GM23338 (cell line): ENCODE measurements at regions not wholly inside any gene's neighbourhood (a gene's known extent, or its start where the extent isn't known, plus 50 kb on each side); places are given as distances from the start of the nearest gene placed in this dataset.

Experiments
- ATAC-seq: fragments of 200-7000 bp; cut with Tn5 transposase; 3 replicates; pipeline ENCODE4 v1.9.1; 2020
- DNase-seq: peaks from one replicate; pipeline ENCODE4 v3.0.0-alpha.2; 2015; ENCODE audit warnings: low spot score
- H2AFZ ChIP-seq: fragments of 200-600 bp; sonication (generic); 2 replicates; pipeline ENCODE4 v1.8.0; 2016; ENCODE audit warnings: antibody characterized with exemption, mild to moderate bottlenecking, moderate library complexity
- H3F3A ChIP-seq: fragments of 200-600 bp; sonication (generic); replicated peaks from 2 replicates; pipeline ENCODE4 v1.8.0; 2017; ENCODE audit warnings: antibody characterized with exemption, mixed run types, low read depth
- H3K27ac ChIP-seq: fragments of 200-600 bp; sonication (generic); 2 replicates; pipeline ENCODE4 v1.6.1; 2016; ENCODE audit warnings: low read depth
- H3K27me3 ChIP-seq: fragments of 200-600 bp; sonication (generic); 2 replicates; pipeline ENCODE4 v1.8.0; 2016; ENCODE audit warnings: mild to moderate bottlenecking, mixed run types, moderate library complexity; ENCODE audit not compliant: insufficient read depth
- H3K36me3 ChIP-seq: fragments of 200-600 bp; sonication (generic); 2 replicates; pipeline ENCODE4 v1.8.0; 2016; ENCODE audit warnings: mild to moderate bottlenecking; ENCODE audit not compliant: insufficient read depth
- H3K4me1 ChIP-seq: fragments of 200-600 bp; sonication (generic); 2 replicates; pipeline ENCODE4 v1.8.0; 2016; ENCODE audit warnings: mild to moderate bottlenecking, moderate library complexity; ENCODE audit not compliant: insufficient read depth
- H3K4me2 ChIP-seq: fragments of 200-600 bp; sonication (generic); 2 replicates; pipeline ENCODE4 v1.7.1; 2017; ENCODE audit warnings: mixed run types
- H3K4me3 ChIP-seq: fragments of 200-600 bp; sonication (generic); 2 replicates; pipeline ENCODE4 v1.6.1; 2016; ENCODE audit warnings: mixed run types
- H3K79me2 ChIP-seq: fragments of 200-600 bp; sonication (generic); replicated peaks from 2 replicates; pipeline ENCODE4 v1.8.0; 2017; ENCODE audit warnings: mild to moderate bottlenecking; ENCODE audit not compliant: insufficient read depth
- H3K9me2 ChIP-seq: fragments of 200-600 bp; sonication (generic); 2 replicates; pipeline ENCODE4 v1.8.0; 2017; ENCODE audit not compliant: insufficient read depth
- H4K20me1 ChIP-seq: fragments of 200-600 bp; sonication (generic); replicated peaks from 2 replicates; pipeline ENCODE4 v1.8.0; 2017; ENCODE audit warnings: mild to moderate bottlenecking; ENCODE audit not compliant: insufficient read depth
- H3K27ac Mint-ChIP-seq: 2 replicates; pipeline ENCODE4 v1.8.0; 2020; ENCODE audit warnings: inconsistent platforms, mild to moderate bottlenecking, moderate library complexity, mixed read lengths
- H3K27me3 Mint-ChIP-seq: 3 replicates; pipeline ENCODE4 v1.8.0; 2022; ENCODE audit warnings: low read depth, mild to moderate bottlenecking, moderate library complexity, mixed read lengths, inconsistent platforms; ENCODE audit not compliant: insufficient read depth, poor library complexity
- H3K36me3 Mint-ChIP-seq: 3 replicates; pipeline ENCODE4 v1.8.0; 2021; ENCODE audit warnings: low read depth, mild to moderate bottlenecking, inconsistent platforms, moderate library complexity, mixed read lengths
- H3K4me1 Mint-ChIP-seq: 3 replicates; pipeline ENCODE4 v1.8.0; 2020; ENCODE audit warnings: mild to moderate bottlenecking, inconsistent platforms, mixed read lengths
- H3K4me3 Mint-ChIP-seq: 3 replicates; pipeline ENCODE4 v1.8.0; 2021; ENCODE audit warnings: moderate library complexity, mild to moderate bottlenecking, inconsistent platforms, mixed read lengths
- H3K9me3 Mint-ChIP-seq: 3 replicates; pipeline ENCODE4 v1.8.0; 2020; ENCODE audit warnings: moderate library complexity, mild to moderate bottlenecking, inconsistent platforms, mixed read lengths
- CREB1 ChIP-seq: fragments of 250-450 bp; sonication (Bioruptor Pico); IDR thresholded peaks from 2 replicates; pipeline ENCODE4 v1.5.0; 2020; ENCODE audit warnings: low read depth, mild to moderate bottlenecking, moderate library complexity
- ETS1 ChIP-seq: IDR thresholded peaks from 2 replicates; pipeline ENCODE4 v1.6.1; 2016; ENCODE audit warnings: antibody characterized with exemption
- EZH2 ChIP-seq: fragments of 200-600 bp; sonication (generic); IDR thresholded peaks from one replicate; pipeline ENCODE4 v1.8.0; 2017; ENCODE audit warnings: antibody characterized with exemption, mild to moderate bottlenecking, low read depth; ENCODE audit not compliant: unreplicated experiment
- JUNB ChIP-seq: IDR thresholded peaks from one replicate; pipeline ENCODE4 v1.6.1; 2016; ENCODE audit warnings: antibody characterized with exemption; ENCODE audit not compliant: unreplicated experiment
- NANOG ChIP-seq: IDR thresholded peaks from 2 replicates; pipeline ENCODE4 v1.6.1; 2016; ENCODE audit warnings: antibody characterized with exemption, borderline replicate concordance
- REST ChIP-seq: IDR thresholded peaks from one replicate; pipeline ENCODE4 v1.6.1; 2018; ENCODE audit warnings: antibody characterized with exemption; ENCODE audit not compliant: unreplicated experiment
- STAT1 ChIP-seq: IDR thresholded peaks from one replicate; pipeline ENCODE4 v1.6.1; 2016; ENCODE audit warnings: antibody characterized with exemption; ENCODE audit not compliant: unreplicated experiment
- ZNF114 ChIP-seq: fragments of 250-450 bp; sonication (Bioruptor Pico); IDR thresholded peaks from 2 replicates; pipeline ENCODE4 v1.5.0; 2020; ENCODE audit warnings: mild to moderate bottlenecking, moderate library complexity
- ZNF331 ChIP-seq: fragments of 250-450 bp; sonication (Bioruptor Pico); IDR thresholded peaks from 2 replicates; pipeline ENCODE4 v1.5.0; 2020; ENCODE audit warnings: low read depth, mild to moderate bottlenecking, moderate library complexity
- ZNF462 ChIP-seq: fragments of 250-450 bp; sonication (Bioruptor Pico); IDR thresholded peaks from 2 replicates; pipeline ENCODE4 v1.5.0; 2020; ENCODE audit warnings: mild to moderate bottlenecking, moderate library complexity

GRCh38 chr4:126265888-126266287 is 951.1 kb downstream of the FAT4 start:
- no peaks in the 10 kb centered on the region for H4K20me1 ChIP-seq
- no peaks in the 10 kb centered on the region for H3K36me3 ChIP-seq
- H3K27me3 ChIP-seq, result no peaks in the 10 kb centered on the region
- no peaks in the 10 kb centered on the region for H3K36me3 Mint-ChIP-seq
- H3K79me2 ChIP-seq, result no peaks in the 10 kb centered on the region
- DNase-seq (no peak), ATAC-seq (no peak)
- H3K4me2 ChIP-seq, result no peak overlapping the region
- H3K4me1 ChIP-seq, result peaks cover 4% of the 10 kb centered on the region; the same call in 1 of the 2 replicates
- no peaks in the 10 kb centered on the region for H3K27me3 Mint-ChIP-seq
- no peaks in the 10 kb centered on the region for H3K9me2 ChIP-seq
- no peaks in the 10 kb centered on the region; the same call in 2 of the 3 replicates for H3K4me1 Mint-ChIP-seq
- no peaks in the 10 kb centered on the region for H3K9me3 Mint-ChIP-seq
- H3K27ac Mint-ChIP-seq, result no peak overlapping the region
- H3K4me3 Mint-ChIP-seq, result no peak overlapping the region
- no peak overlapping the region for H2AFZ ChIP-seq
- no peaks in the 10 kb centered on the region for H3F3A ChIP-seq
- no peak overlapping the region for H3K27ac ChIP-seq
- H3K4me3 ChIP-seq, result no peak overlapping the region
- TF ChIP-seq JUNB, result no peak
- no peak for TF ChIP-seq ETS1
- no peak for TF ChIP-seq REST

- H3K27me3 Mint-ChIP-seq, result no peaks in the 10 kb centered on the region
- Histone ChIP-seq H3K9me2 (no peaks in the 10 kb centered on the region), H4K20me1 (no peaks in the 10 kb centered on the region), H3K27me3 (no peaks in the 10 kb centered on the region), H2AFZ (no peak overlapping the region), H3K36me3 (no peaks in the 10 kb centered on the region), H3K4me2 (no peak overlapping the region), H3K4me3 (no peak overlapping the region), H3F3A (no peaks in the 10 kb centered on the region), H3K79me2 (no peaks in the 10 kb centered on the region), H3K27ac (no peak overlapping the region), H3K4me1 (peaks cover 4% of the 10 kb centered on the region; the same call in 1 of the 2 replicates)
- no peaks in the 10 kb centered on the region for H3K4me1 Mint-ChIP-seq
- DNase-seq, result no peak
- H3K27ac Mint-ChIP-seq, result no peak overlapping the region
- H3K9me3 Mint-ChIP-seq, result no peaks in the 10 kb centered on the region
- no peak for ATAC-seq
- H3K36me3 Mint-ChIP-seq, result no peaks in the 10 kb centered on the region
- no peak overlapping the region for H3K4me3 Mint-ChIP-seq
- TF ChIP-seq EZH2 (no peak), ZNF331 (CRISPR knock-in tag) (no peak), JUNB (no peak), ZNF462 (no peak), ZNF114 (CRISPR knock-in tag) (no peak), NANOG (no peak), CREB1 (no peak), ETS1 (no peak), STAT1 (no peak)
Observed at GRCh38 chr4:126267689-126268088, 952.9 kb downstream of the FAT4 start.
